ENCODE measurements at regions not wholly inside any gene's neighbourhood (a gene's known extent, or its start where the extent isn't known, plus 50 kb on each side); places are given as distances from the start of the nearest gene placed in this dataset.

DNA sequence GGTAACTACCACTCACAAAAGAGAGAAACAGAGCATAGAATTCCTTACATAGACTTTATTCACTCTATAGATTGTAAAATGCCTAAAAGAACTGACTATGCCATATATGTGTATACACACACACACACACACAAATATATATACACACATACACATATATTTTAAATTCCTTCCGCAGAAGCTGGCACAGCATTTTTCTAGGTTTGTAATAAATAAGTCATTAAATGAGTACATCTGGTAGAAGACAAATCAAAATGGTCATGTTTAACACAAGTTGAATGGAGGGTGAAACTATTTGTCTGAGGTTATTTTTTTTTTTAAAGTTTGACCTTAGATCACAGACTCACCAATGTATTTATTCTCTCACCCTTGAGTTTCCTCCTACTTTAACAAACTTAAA is 58.2 kb downstream of the CCER1 start:
- no peak for TF ChIP-seq GATA2 (IDR thresholded peaks at IDR 0.05; ENCODE audit: low read depth, low read length)
- TF ChIP-seq GATA3 (IDR thresholded peaks at IDR 0.05; ENCODE audit: low read depth, low read length): no peak

Data from SH-SY5Y (cell line).